Keratinocyte (primary cell): ENCODE measurements at regions not wholly inside any gene's neighbourhood (a gene's known extent, or its start where the extent isn't known, plus 50 kb on each side); places are given as distances from the start of the nearest gene placed in this dataset.

ENCODE experiments used
- DNase-seq: peaks from one replicate; pipeline ENCODE4 v3.0.0-alpha.2; 2011; ENCODE audit warnings: low read depth, missing footprints, low spot score
- FAIRE-seq: peaks from 2 replicates; lab custom pipeline; 2011; peaks lifted over from hg19 to GRCh38; lab: Jason Lieb, UNC
- H2AFZ ChIP-seq: 2 replicates; pipeline ENCODE4 v1.6.0; 2012; ENCODE audit warnings: low read length, control low read depth, inconsistent platforms; ENCODE audit not compliant: control insufficient read depth
- H3K27ac ChIP-seq: 2 replicates; pipeline ENCODE4 v1.5.1; 2011; ENCODE audit warnings: low read length; ENCODE audit not compliant: control insufficient read depth, insufficient read depth
- H3K27me3 ChIP-seq: 3 replicates; pipeline ENCODE4 v1.6.0; 2011; ENCODE audit warnings: low read length; ENCODE audit not compliant: control insufficient read depth, insufficient read depth; ENCODE audit errors: extremely low read depth
- H3K36me3 ChIP-seq, 2 experiments: 2 replicates in 1 of 2; 3 replicates in 1 of 2; pipeline ENCODE4 v1.5.1; 2011; ENCODE audit warnings: low read length in 2 of 2, mild to moderate bottlenecking in 1 of 2; ENCODE audit not compliant: control insufficient read depth in 2 of 2, insufficient read depth in 2 of 2; ENCODE audit errors: extremely low read depth in 1 of 2
- H3K4me1 ChIP-seq: 3 replicates; pipeline ENCODE4 v1.5.1; 2011; ENCODE audit warnings: low read length; ENCODE audit not compliant: control insufficient read depth, insufficient read depth; ENCODE audit errors: extremely low read depth
- H3K4me2 ChIP-seq: 3 replicates; pipeline ENCODE4 v1.6.0; 2011; ENCODE audit warnings: low read depth, low read length; ENCODE audit not compliant: control insufficient read depth, insufficient read depth; ENCODE audit errors: extremely low read depth
- H3K4me3 ChIP-seq, 3 experiments: fragments of 200-600 bp in 1 of 3; sonication (generic) in 1 of 3; 2 replicates in 2 of 3; 3 replicates in 1 of 3; pipeline ENCODE4 v1.5.1; 2011 to 2016; ENCODE audit warnings: low read length in 3 of 3, mild to moderate bottlenecking in 3 of 3, control low read depth in 2 of 3, inconsistent platforms in 1 of 3, low read depth in 1 of 3, mixed read lengths in 1 of 3, mixed run types in 1 of 3, moderate library complexity in 1 of 3; ENCODE audit not compliant: control insufficient read depth in 2 of 3, insufficient read depth in 2 of 3; ENCODE audit errors: extremely low read depth in 1 of 3
- H3K79me2 ChIP-seq: 2 replicates; pipeline ENCODE4 v1.6.0; 2012; ENCODE audit warnings: low read length; ENCODE audit not compliant: control insufficient read depth, insufficient read depth
- H3K9ac ChIP-seq: 3 replicates; pipeline ENCODE4 v1.6.0; 2011; ENCODE audit warnings: low read length; ENCODE audit not compliant: control insufficient read depth, insufficient read depth; ENCODE audit errors: extremely low read depth
- H3K9me1 ChIP-seq: 3 replicates; pipeline ENCODE4 v1.6.0; 2011; ENCODE audit warnings: low read length; ENCODE audit not compliant: control insufficient read depth, insufficient read depth; ENCODE audit errors: extremely low read depth
- H3K9me3 ChIP-seq: 2 replicates; pipeline ENCODE4 v1.5.1; 2012; ENCODE audit warnings: low read depth, low read length; ENCODE audit not compliant: control insufficient read depth
- H4K20me1 ChIP-seq: 3 replicates; pipeline ENCODE4 v1.6.0; 2011; ENCODE audit warnings: low read length; ENCODE audit not compliant: control insufficient read depth, insufficient read depth; ENCODE audit errors: extremely low read depth
- CTCF ChIP-seq, 3 experiments: IDR thresholded peaks in 1 of 3; conservative IDR thresholded peaks in 1 of 3; optimal IDR thresholded peaks in 1 of 3; 2 replicates in 2 of 3; 3 replicates in 1 of 3; pipeline versions ENCODE3 to v1.5.1; 2011; ENCODE audit warnings: low read length in 3 of 3, mild to moderate bottlenecking in 3 of 3, moderate library complexity in 2 of 3, control low read depth in 1 of 3, inconsistent platforms in 1 of 3; ENCODE audit not compliant: insufficient read depth in 2 of 3; ENCODE audit errors: extremely low read depth in 1 of 3
- EZH2 ChIP-seq: IDR thresholded peaks from one replicate; pipeline ENCODE4 v1.6.1; 2012; ENCODE audit warnings: inconsistent platforms, mild to moderate bottlenecking, low read length, moderate library complexity
- dilution Hi-C: fragments of 300-500 bp; cut with MboI; formaldehyde crosslinking; loops from one replicate; pipeline ENCODE4 v1.7.0; 2020; ENCODE audit warnings: low sequenced_read_pairs; ENCODE audit not compliant: extremely low pct_ligation_motif_present

GRCh38 chr4:19508442-19508841 is 743.3 kb upstream of the SLIT2 start:
- Histone ChIP-seq H3K4me3 (no peak overlapping the region), H2AFZ (no peak overlapping the region), H3K79me2 (no peaks in the 10 kb centered on the region), H3K27me3 (no peaks in the 10 kb centered on the region), H3K36me3 (no peaks in the 10 kb centered on the region), H4K20me1 (no peaks in the 10 kb centered on the region), H3K9me1 (no peaks in the 10 kb centered on the region), H3K9ac (no peak overlapping the region), H3K9me3 (no peaks in the 10 kb centered on the region), H3K4me1 (no peaks in the 10 kb centered on the region), H3K4me2 (no peak overlapping the region), H3K27ac (no peak overlapping the region)
- FAIRE-seq (peak; percentile 23), DNase-seq (no peak)
- TF ChIP-seq CTCF (optimal IDR thresholded peaks at IDR 0.05 in 1 of 3, IDR thresholded peaks at IDR 0.05 in 1 of 3, conservative IDR thresholded peaks at IDR 0.05 in 1 of 3; ENCODE audit: extremely low read depth in 1 of 3, insufficient read depth in 2 of 3, low read length in 3 of 3) (no peak), EZH2 (no peak)
- dilution Hi-C loops, result no loop called here

GRCh38 chr4:19497705-19498104 is 754.0 kb upstream of the SLIT2 start:
- H3K4me3 ChIP-seq, result no peak overlapping the region
- H3K27me3 ChIP-seq, result no peaks in the 10 kb centered on the region
- no peak overlapping the region for H3K27ac ChIP-seq
- H3K9ac ChIP-seq, result no peak overlapping the region
- H3K9me1 ChIP-seq, result no peaks in the 10 kb centered on the region
- H3K4me1 ChIP-seq, result no peaks in the 10 kb centered on the region
- TF ChIP-seq EZH2, result no peak
- dilution Hi-C loops, result no loop called here
- no peaks in the 10 kb centered on the region for H3K79me2 ChIP-seq
- no peaks in the 10 kb centered on the region for H4K20me1 ChIP-seq
- DNase-seq, result no peak
- FAIRE-seq, result no peak
- H3K36me3 ChIP-seq, result no peaks in the 10 kb centered on the region
- no peaks in the 10 kb centered on the region for H3K9me3 ChIP-seq
- H3K4me2 ChIP-seq, result no peak overlapping the region
- no peak overlapping the region for H2AFZ ChIP-seq

- no peaks in the 10 kb centered on the region for H3K9me1 ChIP-seq
- H3K4me3 ChIP-seq, result no peak overlapping the region
- TF ChIP-seq EZH2 (no peak), CTCF (optimal IDR thresholded peaks at IDR 0.05 in 1 of 3, IDR thresholded peaks at IDR 0.05 in 1 of 3, conservative IDR thresholded peaks at IDR 0.05 in 1 of 3; ENCODE audit: extremely low read depth in 1 of 3, insufficient read depth in 2 of 3, low read length in 3 of 3) (no peak)
- H3K9ac ChIP-seq, result no peak overlapping the region
- no peak overlapping the region for H2AFZ ChIP-seq
- H4K20me1 ChIP-seq, result no peaks in the 10 kb centered on the region
- dilution Hi-C loops, result no loop called here
- H3K79me2 ChIP-seq, result no peaks in the 10 kb centered on the region
- H3K4me1 ChIP-seq, result no peaks in the 10 kb centered on the region
- FAIRE-seq (no peak), DNase-seq (no peak)
- no peaks in the 10 kb centered on the region for H3K9me3 ChIP-seq
- no peaks in the 10 kb centered on the region for H3K27me3 ChIP-seq
- H3K27ac ChIP-seq, result no peak overlapping the region
- no peak overlapping the region for H3K4me2 ChIP-seq
- no peaks in the 10 kb centered on the region for H3K36me3 ChIP-seq
These were observed 754.9 kb upstream of the SLIT2 start for GRCh38 chr4:19496756-19497155.
